ENCODE measurements at regions not wholly inside any gene's neighbourhood (a gene's known extent, or its start where the extent isn't known, plus 50 kb on each side); places are given as distances from the start of the nearest gene placed in this dataset.

GRCh38 chrX:99394456-99394855 lies 1015.6 kb downstream of the PCDH19 start:
- Mint-ChIP-seq H3K4me1 (ENCODE audit: unreplicated experiment) (no peaks in the 10 kb centered on the region), H3K9me3 (ENCODE audit: unreplicated experiment) (no peaks in the 10 kb centered on the region), H3K36me3 (ENCODE audit: low read depth, unreplicated experiment) (no peaks in the 10 kb centered on the region), H3K27ac (ENCODE audit: unreplicated experiment) (no peak overlapping the region), H3K27me3 (ENCODE audit: unreplicated experiment) (no peaks in the 10 kb centered on the region), H3K4me3 (ENCODE audit: unreplicated experiment) (no peak overlapping the region)
- no peak for TF ChIP-seq CTCF (IDR thresholded peaks at IDR 0.05; ENCODE audit: unreplicated experiment)
- no peak for DNase-seq (ENCODE audit: low spot score)

- Mint-ChIP-seq H3K36me3 (ENCODE audit: low read depth, unreplicated experiment) (no peaks in the 10 kb centered on the region), H3K4me1 (ENCODE audit: unreplicated experiment) (no peaks in the 10 kb centered on the region), H3K4me3 (ENCODE audit: unreplicated experiment) (no peak overlapping the region), H3K27ac (ENCODE audit: unreplicated experiment) (no peak overlapping the region), H3K9me3 (ENCODE audit: unreplicated experiment) (no peaks in the 10 kb centered on the region), H3K27me3 (ENCODE audit: unreplicated experiment) (peaks cover 1% of the 10 kb centered on the region)
- DNase-seq (ENCODE audit: low spot score), result no peak
- no peak for TF ChIP-seq CTCF (IDR thresholded peaks at IDR 0.05; ENCODE audit: unreplicated experiment)
Observed at GRCh38 chrX:99384594-99385374, 1025.3 kb downstream of the PCDH19 start.

GRCh38 chrX:99383786-99384185 lies 1026.3 kb downstream of the PCDH19 start:
- H3K27ac Mint-ChIP-seq (ENCODE audit: unreplicated experiment), result no peak overlapping the region

GRCh38 chrX:99371976-99372595 lies 1038.0 kb downstream of the PCDH19 start:
- Mint-ChIP-seq H3K27me3 (ENCODE audit: unreplicated experiment) (no peaks in the 10 kb centered on the region), H3K27ac (ENCODE audit: unreplicated experiment) (no peak overlapping the region), H3K4me3 (ENCODE audit: unreplicated experiment) (no peak overlapping the region), H3K9me3 (ENCODE audit: unreplicated experiment) (no peaks in the 10 kb centered on the region), H3K4me1 (ENCODE audit: unreplicated experiment) (no peaks in the 10 kb centered on the region), H3K36me3 (ENCODE audit: low read depth, unreplicated experiment) (no peaks in the 10 kb centered on the region)
- no peak for DNase-seq (ENCODE audit: low spot score)
- TF ChIP-seq CTCF (IDR thresholded peaks at IDR 0.05; ENCODE audit: unreplicated experiment), result no peak

More at GRCh38 chrX:99383786-99384185, 1026.3 kb downstream of the PCDH19 start:
- Mint-ChIP-seq H3K36me3 (ENCODE audit: low read depth, unreplicated experiment) (no peaks in the 10 kb centered on the region), H3K9me3 (ENCODE audit: unreplicated experiment) (no peaks in the 10 kb centered on the region), H3K4me3 (ENCODE audit: unreplicated experiment) (no peak overlapping the region), H3K27me3 (ENCODE audit: unreplicated experiment) (peaks cover 1% of the 10 kb centered on the region), H3K4me1 (ENCODE audit: unreplicated experiment) (no peaks in the 10 kb centered on the region)
- no peak for TF ChIP-seq CTCF (IDR thresholded peaks at IDR 0.05; ENCODE audit: unreplicated experiment)
- DNase-seq (ENCODE audit: low spot score), result no peak

- Mint-ChIP-seq H3K4me3 (ENCODE audit: unreplicated experiment) (no peak overlapping the region), H3K36me3 (ENCODE audit: low read depth, unreplicated experiment) (peaks cover 3% of the 10 kb centered on the region), H3K27ac (ENCODE audit: unreplicated experiment) (no peak overlapping the region), H3K4me1 (ENCODE audit: unreplicated experiment) (no peaks in the 10 kb centered on the region), H3K9me3 (ENCODE audit: unreplicated experiment) (no peaks in the 10 kb centered on the region), H3K27me3 (ENCODE audit: unreplicated experiment) (no peaks in the 10 kb centered on the region)
- no peak for TF ChIP-seq CTCF (IDR thresholded peaks at IDR 0.05; ENCODE audit: unreplicated experiment)
- no peak for DNase-seq (ENCODE audit: low spot score)
Observed at GRCh38 chrX:99353412-99353811, 1056.7 kb downstream of the PCDH19 start.

All from endothelial cell (in vitro differentiated cells).